ENCODE measurements at regions not wholly inside any gene's neighbourhood (a gene's known extent, or its start where the extent isn't known, plus 50 kb on each side); places are given as distances from the start of the nearest gene placed in this dataset.
A peak's percentile ranks its signal among the peaks of the same experiment; 100 is the strongest.

DNA sequence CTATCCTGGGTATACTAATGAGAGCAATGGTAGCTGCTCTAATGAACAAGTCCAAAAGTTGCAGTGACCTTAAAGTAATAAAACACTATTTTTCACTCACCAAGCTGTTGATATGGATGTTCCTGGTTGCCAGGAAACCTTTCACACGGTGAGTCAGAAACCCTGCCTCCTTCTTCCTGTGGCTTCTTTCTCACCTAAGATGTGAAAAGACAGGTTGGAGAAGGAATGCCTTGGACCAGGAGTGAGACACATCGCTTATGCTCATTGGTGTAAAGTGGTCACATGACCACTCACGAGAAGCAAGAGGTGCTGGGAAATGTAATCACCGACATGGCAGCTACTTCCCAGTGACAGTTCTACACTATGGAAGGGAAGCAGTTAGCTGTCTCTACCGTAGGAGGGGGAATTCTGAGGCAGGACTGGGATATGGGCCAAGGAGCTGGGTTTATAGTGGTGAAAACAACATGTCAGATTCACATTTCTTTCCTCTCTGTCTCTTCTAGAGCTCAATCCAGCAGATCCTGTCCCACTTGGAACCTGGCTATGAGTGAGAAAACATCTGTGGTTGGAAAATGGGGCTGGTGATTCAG is 320.4 kb upstream of the KLF4 start:
- TF ChIP-seq, protein P1, sequence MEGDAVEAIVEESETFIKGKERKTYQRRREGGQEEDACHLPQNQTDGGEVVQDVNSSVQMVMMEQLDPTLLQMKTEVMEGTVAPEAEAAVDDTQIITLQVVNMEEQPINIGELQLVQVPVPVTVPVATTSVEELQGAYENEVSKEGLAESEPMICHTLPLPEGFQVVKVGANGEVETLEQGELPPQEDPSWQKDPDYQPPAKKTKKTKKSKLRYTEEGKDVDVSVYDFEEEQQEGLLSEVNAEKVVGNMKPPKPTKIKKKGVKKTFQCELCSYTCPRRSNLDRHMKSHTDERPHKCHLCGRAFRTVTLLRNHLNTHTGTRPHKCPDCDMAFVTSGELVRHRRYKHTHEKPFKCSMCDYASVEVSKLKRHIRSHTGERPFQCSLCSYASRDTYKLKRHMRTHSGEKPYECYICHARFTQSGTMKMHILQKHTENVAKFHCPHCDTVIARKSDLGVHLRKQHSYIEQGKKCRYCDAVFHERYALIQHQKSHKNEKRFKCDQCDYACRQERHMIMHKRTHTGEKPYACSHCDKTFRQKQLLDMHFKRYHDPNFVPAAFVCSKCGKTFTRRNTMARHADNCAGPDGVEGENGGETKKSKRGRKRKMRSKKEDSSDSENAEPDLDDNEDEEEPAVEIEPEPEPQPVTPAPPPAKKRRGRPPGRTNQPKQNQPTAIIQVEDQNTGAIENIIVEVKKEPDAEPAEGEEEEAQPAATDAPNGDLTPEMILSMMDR (conservative IDR thresholded peaks at IDR 0.05; ENCODE audit: low read length) = no peak
- H3K4me3 ChIP-seq (ENCODE audit: low read length) = no peak overlapping the region
- DNase-seq (ENCODE audit: low read depth) = peak; percentile 44

DNA sequence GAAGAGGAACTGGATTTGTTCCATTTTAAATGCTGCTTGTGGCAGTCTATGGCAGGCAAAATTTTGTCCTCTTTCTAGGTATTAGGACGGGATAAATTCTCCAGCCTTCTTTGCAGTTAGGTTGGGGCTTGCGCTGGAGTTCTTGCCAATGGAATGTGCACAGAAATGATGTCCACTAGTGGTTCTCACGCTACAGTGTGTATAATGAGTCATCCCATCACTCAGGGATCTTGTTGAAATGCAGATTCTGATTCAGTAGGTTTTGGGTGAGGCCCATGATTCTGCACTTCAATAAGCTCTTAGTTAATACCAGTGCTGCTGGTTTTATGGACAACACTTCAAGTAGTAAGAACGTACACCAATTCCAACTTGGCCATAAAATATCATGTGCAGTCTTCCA is 317.6 kb upstream of the KLF4 start:
- TF ChIP-seq, protein P1 (conservative IDR thresholded peaks at IDR 0.05; ENCODE audit: low read length) = no peak
- no peak overlapping the region for H3K4me3 ChIP-seq (ENCODE audit: low read length)
- peak; percentile 73 for DNase-seq (ENCODE audit: low read depth)

DNA sequence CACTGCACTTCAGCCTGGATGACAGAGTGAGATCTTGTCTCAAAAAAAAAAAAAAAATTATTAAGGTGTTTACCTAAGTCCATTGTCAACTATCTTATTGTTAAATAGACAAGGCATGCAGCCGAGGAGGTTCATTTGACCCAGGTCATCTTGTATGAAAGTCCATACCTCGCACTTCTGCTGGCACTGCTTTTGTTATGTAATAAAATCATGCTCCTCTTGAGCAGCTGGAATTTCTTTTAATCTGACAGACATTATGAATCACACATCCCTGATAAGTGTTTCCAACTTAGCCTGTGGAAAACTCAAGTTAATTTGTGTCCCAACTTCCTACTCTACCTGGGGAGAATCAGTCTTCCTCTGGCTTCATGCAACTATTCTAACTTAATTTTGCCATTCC is 315.6 kb upstream of the KLF4 start:
- TF ChIP-seq, protein P1 (conservative IDR thresholded peaks at IDR 0.05; ENCODE audit: low read length) = no peak
- no peak for DNase-seq (ENCODE audit: low read depth)
- H3K4me3 ChIP-seq (ENCODE audit: low read length) = no peak overlapping the region

DNA sequence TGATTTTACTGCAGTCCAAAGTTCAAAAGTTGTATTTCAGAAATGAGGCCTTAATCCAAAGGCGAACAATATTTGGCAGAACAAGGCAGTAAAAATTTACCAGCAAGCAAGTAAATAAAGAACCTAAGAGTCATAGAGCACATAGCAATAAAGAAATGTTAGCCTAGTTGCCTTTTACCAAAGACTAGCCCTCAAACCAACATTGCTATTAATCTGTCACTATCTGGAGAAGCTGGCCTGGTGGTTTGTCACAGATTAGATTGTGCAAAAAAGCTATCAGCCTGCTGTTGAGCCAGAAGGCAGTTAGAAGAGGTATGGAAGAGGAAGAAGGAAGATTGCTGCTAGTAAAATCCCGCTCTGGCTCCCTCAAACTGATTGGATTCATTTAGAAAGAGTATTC is 304.7 kb upstream of the KLF4 start:
- TF ChIP-seq, protein P1 (conservative IDR thresholded peaks at IDR 0.05; ENCODE audit: low read length) = no peak
- no peak for DNase-seq (ENCODE audit: low read depth)
- H3K4me3 ChIP-seq (ENCODE audit: low read length) = no peak overlapping the region

DNA sequence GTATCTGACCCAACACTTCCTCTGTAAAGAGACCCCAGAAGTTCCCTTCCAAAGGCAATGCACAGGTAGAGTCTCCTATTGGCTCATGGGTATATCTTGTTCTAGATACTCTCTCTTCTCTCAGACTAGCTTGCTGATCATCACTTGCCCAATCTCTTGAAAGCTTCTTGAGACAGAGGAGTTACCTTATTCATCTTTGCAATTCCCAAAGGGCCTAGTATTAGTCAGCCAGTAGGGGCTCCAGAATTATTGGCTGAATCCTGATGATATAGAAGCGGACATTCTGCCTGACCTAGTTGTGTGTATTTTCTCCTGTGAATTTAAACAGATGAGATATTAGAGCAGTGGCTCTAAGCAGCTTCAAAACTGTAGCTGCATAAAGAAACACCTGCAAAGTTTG is 304.0 kb upstream of the KLF4 start:
- TF ChIP-seq, protein P1 (conservative IDR thresholded peaks at IDR 0.05; ENCODE audit: low read length) = no peak
- no peak for DNase-seq (ENCODE audit: low read depth)
- H3K4me3 ChIP-seq (ENCODE audit: low read length) = no peak overlapping the region

DNA sequence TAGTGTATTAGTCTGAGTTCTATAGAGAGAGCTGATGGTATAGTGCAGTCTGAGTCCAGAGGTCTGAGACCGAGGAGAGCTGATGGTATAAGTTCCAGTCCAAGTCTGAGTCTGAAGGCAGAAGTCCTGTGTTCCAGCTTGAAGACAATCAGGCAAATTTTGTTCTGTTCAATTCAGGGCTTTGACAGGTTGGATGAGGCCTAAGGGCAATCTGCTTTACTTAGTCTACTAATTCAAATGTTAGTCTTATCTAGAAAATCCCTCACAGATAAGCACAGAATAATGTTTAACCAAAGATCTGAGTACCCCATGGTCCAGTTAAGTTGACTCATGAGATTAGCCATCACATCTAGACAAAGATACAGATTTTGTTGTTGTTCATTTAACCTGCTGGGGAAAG is 303.0 kb upstream of the KLF4 start:
- H3K4me3 ChIP-seq (ENCODE audit: low read length) = no peak overlapping the region
- TF ChIP-seq, protein P1 (conservative IDR thresholded peaks at IDR 0.05; ENCODE audit: low read length) = no peak

DNA sequence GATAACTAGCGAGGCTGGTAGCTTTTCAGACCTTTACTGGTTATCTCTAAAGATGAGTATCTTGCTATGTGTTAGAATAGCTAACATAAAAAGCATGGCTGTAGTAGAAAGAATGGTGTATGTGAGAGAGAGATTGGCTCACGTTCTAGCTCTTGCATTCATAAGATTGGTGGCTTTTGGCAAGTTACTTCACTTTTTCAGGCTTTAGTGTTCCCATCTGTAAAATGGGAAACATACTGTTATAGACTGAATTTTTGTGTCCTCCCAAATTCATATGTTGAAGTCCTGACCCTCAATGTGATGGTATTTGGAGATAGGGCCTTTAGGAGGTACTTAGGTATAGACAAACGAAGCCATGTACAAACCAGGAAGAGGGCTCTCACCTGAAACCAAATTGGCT is 302.4 kb upstream of the KLF4 start:
- no peak overlapping the region for H3K4me3 ChIP-seq (ENCODE audit: low read length)
- TF ChIP-seq, protein P1 (conservative IDR thresholded peaks at IDR 0.05; ENCODE audit: low read length) = no peak
- no peak for DNase-seq (ENCODE audit: low read depth)

More for the DNA sequence above, 303.0 kb upstream of the KLF4 start:
- no peak for DNase-seq (ENCODE audit: low read depth)

Data from AG10803 (cell line).